SH-SY5Y (cell line): ENCODE measurements at regions not wholly inside any gene's neighbourhood (a gene's known extent, or its start where the extent isn't known, plus 50 kb on each side); places are given as distances from the start of the nearest gene placed in this dataset.

Experiments used
- GATA2 ChIP-seq: IDR thresholded peaks from 2 replicates; pipeline ENCODE4 v1.6.1; 2011; ENCODE audit warnings: mild to moderate bottlenecking, low read depth, low read length
- GATA3 ChIP-seq: IDR thresholded peaks from 2 replicates; pipeline ENCODE4 v1.6.1; 2011; ENCODE audit warnings: low read depth, mild to moderate bottlenecking, low read length, moderate library complexity

DNA sequence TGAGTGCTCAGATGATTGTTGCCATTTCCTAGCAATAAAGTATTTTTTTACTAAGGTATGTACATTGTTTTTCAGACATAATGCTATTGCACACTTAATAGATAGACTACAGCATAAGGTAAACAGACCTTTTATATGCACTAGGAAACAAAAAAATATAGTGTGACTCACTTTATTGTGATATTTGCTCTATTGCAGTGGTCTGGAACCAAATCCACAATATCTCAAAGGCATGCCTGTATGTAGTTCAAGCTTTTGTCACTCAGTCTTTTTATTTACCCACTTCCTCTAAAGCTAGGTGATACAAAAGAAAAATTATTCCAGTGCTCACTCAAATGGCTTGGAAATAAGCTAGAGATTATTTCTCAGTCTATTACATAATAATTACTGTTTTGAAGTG lies 209.9 kb upstream of the VEPH1 start:
- TF ChIP-seq GATA2 (no peak), GATA3 (no peak)
